Esophagus muscularis mucosa (tissue), 3 donors: ENCODE measurements at regions not wholly inside any gene's neighbourhood (a gene's known extent, or its start where the extent isn't known, plus 50 kb on each side); places are given as distances from the start of the nearest gene placed in this dataset.

Source experiments
- POLR2A ChIP-seq: fragments of 450-650 bp; IDR thresholded peaks from one replicate; pipeline ENCODE4 v1.6.1; 2017; ENCODE audit warnings: antibody characterized with exemption, moderate library complexity, mild to moderate bottlenecking, low read depth
- TF ChIP-seq, protein P1 (sequence below), 3 experiments: fragments of 200-600 bp in 2 of 3; fragments of 450-650 bp in 1 of 3; sonication (generic) in 2 of 3; IDR thresholded peaks; one replicate each; pipeline ENCODE4 v1.5.1; 2017 to 2019; ENCODE audit warnings: antibody characterized with exemption in 3 of 3, mild to moderate bottlenecking in 2 of 3, moderate library complexity in 1 of 3

DNA sequence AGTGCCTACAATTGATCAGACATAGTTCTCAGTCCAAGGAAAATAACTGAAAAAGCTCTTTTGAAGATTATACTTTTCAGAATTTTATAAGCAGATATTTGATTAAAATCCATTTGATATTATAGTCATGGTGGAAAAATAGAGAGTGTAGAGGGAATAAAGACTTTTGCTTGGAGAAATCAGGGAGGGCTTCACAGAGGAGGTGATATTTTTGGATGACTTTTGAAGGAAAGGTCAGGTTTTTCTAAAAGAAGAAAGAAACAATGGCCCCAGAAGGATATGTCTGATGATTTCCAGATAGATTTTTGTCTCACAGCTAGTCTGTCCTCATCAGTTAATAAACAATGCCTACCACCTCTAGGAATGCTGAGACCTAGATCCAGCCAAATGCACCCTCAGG lies 806.3 kb upstream of the CELF2 start:
- TF ChIP-seq, protein P1, sequence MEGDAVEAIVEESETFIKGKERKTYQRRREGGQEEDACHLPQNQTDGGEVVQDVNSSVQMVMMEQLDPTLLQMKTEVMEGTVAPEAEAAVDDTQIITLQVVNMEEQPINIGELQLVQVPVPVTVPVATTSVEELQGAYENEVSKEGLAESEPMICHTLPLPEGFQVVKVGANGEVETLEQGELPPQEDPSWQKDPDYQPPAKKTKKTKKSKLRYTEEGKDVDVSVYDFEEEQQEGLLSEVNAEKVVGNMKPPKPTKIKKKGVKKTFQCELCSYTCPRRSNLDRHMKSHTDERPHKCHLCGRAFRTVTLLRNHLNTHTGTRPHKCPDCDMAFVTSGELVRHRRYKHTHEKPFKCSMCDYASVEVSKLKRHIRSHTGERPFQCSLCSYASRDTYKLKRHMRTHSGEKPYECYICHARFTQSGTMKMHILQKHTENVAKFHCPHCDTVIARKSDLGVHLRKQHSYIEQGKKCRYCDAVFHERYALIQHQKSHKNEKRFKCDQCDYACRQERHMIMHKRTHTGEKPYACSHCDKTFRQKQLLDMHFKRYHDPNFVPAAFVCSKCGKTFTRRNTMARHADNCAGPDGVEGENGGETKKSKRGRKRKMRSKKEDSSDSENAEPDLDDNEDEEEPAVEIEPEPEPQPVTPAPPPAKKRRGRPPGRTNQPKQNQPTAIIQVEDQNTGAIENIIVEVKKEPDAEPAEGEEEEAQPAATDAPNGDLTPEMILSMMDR (IDR thresholded peaks at IDR 0.05): no peak
- TF ChIP-seq POLR2A: no peak
